ENCODE measurements at regions not wholly inside any gene's neighbourhood (a gene's known extent, or its start where the extent isn't known, plus 50 kb on each side); places are given as distances from the start of the nearest gene placed in this dataset.

- TF ChIP-seq, protein P1, sequence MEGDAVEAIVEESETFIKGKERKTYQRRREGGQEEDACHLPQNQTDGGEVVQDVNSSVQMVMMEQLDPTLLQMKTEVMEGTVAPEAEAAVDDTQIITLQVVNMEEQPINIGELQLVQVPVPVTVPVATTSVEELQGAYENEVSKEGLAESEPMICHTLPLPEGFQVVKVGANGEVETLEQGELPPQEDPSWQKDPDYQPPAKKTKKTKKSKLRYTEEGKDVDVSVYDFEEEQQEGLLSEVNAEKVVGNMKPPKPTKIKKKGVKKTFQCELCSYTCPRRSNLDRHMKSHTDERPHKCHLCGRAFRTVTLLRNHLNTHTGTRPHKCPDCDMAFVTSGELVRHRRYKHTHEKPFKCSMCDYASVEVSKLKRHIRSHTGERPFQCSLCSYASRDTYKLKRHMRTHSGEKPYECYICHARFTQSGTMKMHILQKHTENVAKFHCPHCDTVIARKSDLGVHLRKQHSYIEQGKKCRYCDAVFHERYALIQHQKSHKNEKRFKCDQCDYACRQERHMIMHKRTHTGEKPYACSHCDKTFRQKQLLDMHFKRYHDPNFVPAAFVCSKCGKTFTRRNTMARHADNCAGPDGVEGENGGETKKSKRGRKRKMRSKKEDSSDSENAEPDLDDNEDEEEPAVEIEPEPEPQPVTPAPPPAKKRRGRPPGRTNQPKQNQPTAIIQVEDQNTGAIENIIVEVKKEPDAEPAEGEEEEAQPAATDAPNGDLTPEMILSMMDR (IDR thresholded peaks at IDR 0.05; ENCODE audit: insufficient read depth, low read length, poor library complexity, severe bottlenecking) = no peak
- TF ChIP-seq EZH2phosphoT487 (conservative IDR thresholded peaks at IDR 0.05; ENCODE audit: low read length) = no peak
Observed at GRCh38 chr13:111662451-111662850, 342.0 kb downstream of the TEX29 start.
